Retinal pigment epithelial cell (primary cell): ENCODE measurements at regions not wholly inside any gene's neighbourhood (a gene's known extent, or its start where the extent isn't known, plus 50 kb on each side); places are given as distances from the start of the nearest gene placed in this dataset.
A peak's percentile ranks its signal among the peaks of the same experiment; 100 is the strongest.

ENCODE experiments used
- DNase-seq: peaks from one replicate; pipeline ENCODE4 v3.0.0-alpha.2; 2010; ENCODE audit warnings: low read depth
- H3K4me3 ChIP-seq: 2 replicates; pipeline ENCODE4 v1.5.1; 2011; ENCODE audit warnings: mild to moderate bottlenecking, low read length, control low read depth, moderate library complexity
- CTCF ChIP-seq: conservative IDR thresholded peaks from 2 replicates; pipeline ENCODE4 v1.5.1; 2011; ENCODE audit warnings: low read depth, low read length, control low read depth, inconsistent platforms

GRCh38 chr12:4169531-4169930 is 104.0 kb upstream of the CCND2 start:
- no peak overlapping the region for H3K4me3 ChIP-seq
- TF ChIP-seq CTCF = no peak
- DNase-seq = no peak

- no peak for TF ChIP-seq CTCF
These were observed 105.5 kb upstream of the CCND2 start for GRCh38 chr12:4168036-4168435.

GRCh38 chr12:4164559-4165558 is 108.7 kb upstream of the CCND2 start:
- DNase-seq = peak; percentile 12
- no peak for TF ChIP-seq CTCF

More at GRCh38 chr12:4168036-4168435, 105.5 kb upstream of the CCND2 start:
- H3K4me3 ChIP-seq = no peak overlapping the region
- no peak for DNase-seq

GRCh38 chr12:4164188-4164558 is 109.4 kb upstream of the CCND2 start:
- no peak for TF ChIP-seq CTCF
- DNase-seq = no peak
- H3K4me3 ChIP-seq = peak overlapping the region; percentile 37

More at GRCh38 chr12:4164559-4165558, 108.7 kb upstream of the CCND2 start:
- peak overlapping the region; percentile 37 for H3K4me3 ChIP-seq

- DNase-seq = no peak
- no peak for TF ChIP-seq CTCF
- H3K4me3 ChIP-seq = no peak overlapping the region
These were observed 111.8 kb upstream of the CCND2 start for GRCh38 chr12:4161718-4162117.

- TF ChIP-seq CTCF = no peak
- no peak overlapping the region for H3K4me3 ChIP-seq
- DNase-seq = no peak
These were observed 113.1 kb upstream of the CCND2 start for GRCh38 chr12:4160314-4161040.
